IMR-90 (cell line): ENCODE measurements at regions not wholly inside any gene's neighbourhood (a gene's known extent, or its start where the extent isn't known, plus 50 kb on each side); places are given as distances from the start of the nearest gene placed in this dataset.

Experiments used
- ATAC-seq: fragments of 200-7000 bp; cut with Tn5 transposase; 2 replicates; pipeline ENCODE4 v1.9.1; 2020; ENCODE audit warnings: low read depth, mild to moderate bottlenecking, moderate library complexity
- BruUV-seq: library from RNA; stranded (reverse); fragments of 400-500 nt; replicated peaks from 2 replicates; lab custom pipeline; 2021; lab: Mats Ljungman, UMichigan
- CTCF ChIA-PET: fragments of 300-600 bp; formaldehyde crosslinking; extraction: SDS; loops from one replicate; lab custom pipeline; 2021; ENCODE audit warnings: antibody characterized with exemption; lab: Yijun Ruan, JAX
- POLR2A ChIA-PET: fragments of 300-600 bp; sonication (Branson Sonifier 250); formaldehyde crosslinking; loops from one replicate; lab custom pipeline; 2022; ENCODE audit warnings: antibody characterized with exemption; ENCODE audit not compliant: unreplicated experiment; lab: Charles Lee
- DNase-seq: peaks from one replicate; pipeline ENCODE4 v3.0.0; 2013
- H2AFZ ChIP-seq: replicated peaks from 2 replicates; pipeline ENCODE3; 2013; ENCODE audit warnings: low read length, mild to moderate bottlenecking; ENCODE audit not compliant: poor library complexity
- H2AK5ac ChIP-seq: 2 replicates; pipeline ENCODE4 v1.6.1; 2013; ENCODE audit warnings: low read depth, low read length, inconsistent platforms
- H2AK9ac ChIP-seq: replicated peaks from 2 replicates; pipeline ENCODE3; 2013; ENCODE audit warnings: mild to moderate bottlenecking, low read depth, low read length, moderate library complexity; ENCODE audit not compliant: poor library complexity
- H2BK120ac ChIP-seq: 2 replicates; pipeline ENCODE4 v1.6.1; 2013; ENCODE audit warnings: low read depth, low read length, inconsistent platforms
- H2BK15ac ChIP-seq: 3 replicates; pipeline ENCODE4 v1.6.1; 2013; ENCODE audit warnings: low read depth, low read length, inconsistent platforms
- H2BK20ac ChIP-seq: 2 replicates; pipeline ENCODE4 v1.6.1; 2013; ENCODE audit warnings: low read depth, mild to moderate bottlenecking, inconsistent platforms, low read length, moderate library complexity
- H2BK5ac ChIP-seq: 2 replicates; pipeline ENCODE4 v1.6.1; 2013; ENCODE audit warnings: mild to moderate bottlenecking, low read depth, low read length, inconsistent platforms; ENCODE audit not compliant: poor library complexity, severe bottlenecking
- H3K14ac ChIP-seq: replicated peaks from 2 replicates; pipeline ENCODE4 v1.6.1; 2013; ENCODE audit warnings: low read depth, low read length, inconsistent platforms
- H3K18ac ChIP-seq: 2 replicates; pipeline ENCODE4 v1.6.1; 2013; ENCODE audit warnings: low read depth, low read length, control low read depth
- H3K23ac ChIP-seq: 2 replicates; pipeline ENCODE4 v1.6.1; 2013; ENCODE audit warnings: low read depth, low read length, inconsistent platforms
- H3K27ac ChIP-seq: 2 replicates; pipeline ENCODE4 v1.5.1; 2013; ENCODE audit warnings: mild to moderate bottlenecking, control low read depth, low read length; ENCODE audit not compliant: insufficient read depth
- H3K27me3 ChIP-seq: 2 replicates; pipeline ENCODE4 v1.6.1; 2013; ENCODE audit warnings: low read length; ENCODE audit not compliant: control insufficient read depth, insufficient read depth
- H3K36me3 ChIP-seq: 2 replicates; pipeline ENCODE4 v1.6.1; 2013; ENCODE audit warnings: low read length, mixed read lengths; ENCODE audit not compliant: control insufficient read depth, insufficient read depth
- H3K4ac ChIP-seq: 2 replicates; pipeline ENCODE4 v1.6.1; 2013; ENCODE audit warnings: low read depth, low read length, inconsistent platforms
- H3K4me1 ChIP-seq: 2 replicates; pipeline ENCODE4 v1.6.1; 2013; ENCODE audit warnings: low read length, mixed read lengths; ENCODE audit not compliant: control insufficient read depth, insufficient read depth
- H3K4me2 ChIP-seq: 2 replicates; pipeline ENCODE4 v1.6.1; 2013; ENCODE audit warnings: low read depth, mild to moderate bottlenecking, control low read depth, low read length, moderate library complexity
- H3K4me3 ChIP-seq: 2 replicates; pipeline ENCODE4 v1.5.1; 2013; ENCODE audit warnings: low read depth, mild to moderate bottlenecking, control low read depth, low read length, moderate library complexity; ENCODE audit not compliant: insufficient read depth
- H3K56ac ChIP-seq: 2 replicates; pipeline ENCODE4 v1.6.1; 2013; ENCODE audit warnings: low read length, inconsistent platforms; ENCODE audit not compliant: insufficient read depth; ENCODE audit errors: extremely low read depth
- H3K79me1 ChIP-seq, 2 experiments: 2 replicates each; pipeline ENCODE4 v1.6.1; 2013; ENCODE audit warnings: low read length in 2 of 2, inconsistent platforms in 1 of 2, low read depth in 1 of 2
- H3K9ac ChIP-seq: 2 replicates; pipeline ENCODE4 v1.6.1; 2013; ENCODE audit warnings: low read depth, low read length, control low read depth
- H3K9me1 ChIP-seq: 2 replicates; pipeline ENCODE4 v1.6.1; 2013; ENCODE audit warnings: low read length, inconsistent platforms; ENCODE audit not compliant: insufficient read depth
- H3K9me3 ChIP-seq: 2 replicates; pipeline ENCODE4 v1.6.1; 2013; ENCODE audit warnings: low read length; ENCODE audit not compliant: control insufficient read depth, insufficient read depth
- H4K20me1 ChIP-seq: 2 replicates; pipeline ENCODE4 v1.6.1; 2013; ENCODE audit warnings: low read length, inconsistent platforms; ENCODE audit not compliant: insufficient read depth
- H4K5ac ChIP-seq: 2 replicates; pipeline ENCODE4 v1.6.1; 2013; ENCODE audit warnings: mild to moderate bottlenecking, low read depth, low read length, control low read depth
- H4K8ac ChIP-seq, 2 experiments: 2 replicates each; pipeline ENCODE4 v1.6.1; 2013; ENCODE audit warnings: low read depth in 2 of 2, low read length in 2 of 2, control low read depth in 1 of 2, inconsistent platforms in 1 of 2
- H4K91ac ChIP-seq: 2 replicates; pipeline ENCODE4 v1.6.1; 2013; ENCODE audit warnings: low read depth, low read length, inconsistent platforms; ENCODE audit not compliant: insufficient read depth
- BHLHE40 ChIP-seq: fragments of 150-350 bp; IDR thresholded peaks from 2 replicates; pipeline ENCODE4 v1.6.1; 2016; ENCODE audit warnings: mild to moderate bottlenecking, low read depth, low read length
- CEBPB ChIP-seq: IDR thresholded peaks from 2 replicates; pipeline ENCODE4 v1.6.1; 2012; ENCODE audit warnings: low read depth, low read length, improper control_type of control experiment
- CHD1 ChIP-seq: IDR thresholded peaks from 2 replicates; pipeline ENCODE4 v1.6.1; 2012; ENCODE audit warnings: low read depth, low read length, improper control_type of control experiment
- CTCF ChIP-seq: conservative IDR thresholded peaks from 2 replicates; pipeline ENCODE4 v1.5.1; 2012; ENCODE audit warnings: mild to moderate bottlenecking, low read depth, low read length, improper control_type of control experiment
- ELK1 ChIP-seq: fragments of 150-350 bp; IDR thresholded peaks from 2 replicates; pipeline ENCODE4 v1.6.1; 2016; ENCODE audit warnings: low read depth, mild to moderate bottlenecking, low read length, moderate library complexity, borderline replicate concordance
- FOS ChIP-seq: fragments of 150-350 bp; IDR thresholded peaks from 2 replicates; pipeline ENCODE4 v1.6.1; 2016; ENCODE audit warnings: low read depth, low read length
- MAFK ChIP-seq: IDR thresholded peaks from 2 replicates; pipeline ENCODE4 v1.6.1; 2012; ENCODE audit warnings: low read depth, low read length, improper control_type of control experiment
- MAZ ChIP-seq: IDR thresholded peaks from 2 replicates; pipeline ENCODE4 v1.6.1; 2012; ENCODE audit warnings: low read depth, mild to moderate bottlenecking, low read length, improper control_type of control experiment, moderate library complexity, borderline replicate concordance
- MXI1 ChIP-seq: IDR thresholded peaks from 2 replicates; pipeline ENCODE4 v1.6.1; 2012; ENCODE audit warnings: low read depth, mild to moderate bottlenecking, low read length, moderate library complexity, borderline replicate concordance
- NFE2L2 ChIP-seq: fragments of 150-350 bp; IDR thresholded peaks from 2 replicates; pipeline ENCODE4 v1.6.1; 2016; ENCODE audit warnings: low read depth, mild to moderate bottlenecking, low read length
- POLR2A ChIP-seq: IDR thresholded peaks from 2 replicates; pipeline ENCODE4 v1.6.1; 2012; ENCODE audit warnings: mild to moderate bottlenecking, low read depth, low read length
- RAD21 ChIP-seq: IDR thresholded peaks from 2 replicates; pipeline ENCODE4 v1.6.1; 2012; ENCODE audit warnings: low read length, improper control_type of control experiment
- RCOR1 ChIP-seq: IDR thresholded peaks from 2 replicates; pipeline ENCODE4 v1.6.1; 2012; ENCODE audit warnings: mild to moderate bottlenecking, low read length, improper control_type of control experiment; ENCODE audit not compliant: insufficient replicate concordance
- RFX5 ChIP-seq: IDR thresholded peaks from 2 replicates; pipeline ENCODE4 v1.8.0; 2012; ENCODE audit warnings: low read depth, mild to moderate bottlenecking, low read length, moderate library complexity
- SMC3 ChIP-seq: fragments of 150-350 bp; IDR thresholded peaks from 2 replicates; pipeline ENCODE4 v1.6.1; 2016; ENCODE audit warnings: low read depth, mild to moderate bottlenecking, antibody characterized with exemption, low read length, moderate library complexity
- USF2 ChIP-seq: fragments of 150-350 bp; IDR thresholded peaks from 2 replicates; pipeline ENCODE4 v1.6.1; 2017; ENCODE audit warnings: mild to moderate bottlenecking, antibody characterized with exemption, low read length, low read depth
- WGBS, 2 experiments: methylation state at CpG; one replicate each; pipeline versions ENCODE4 v1.1.5 to v1.1.7; 2013; ENCODE audit warnings: missing lambda C conversion rate in 2 of 2; ENCODE audit not compliant: insufficient read length in 1 of 2; ENCODE audit errors: extremely low coverage in 2 of 2; 5-methylcytosine and 5-hydroxymethylcytosine counted together
- dilution Hi-C: fragments of 300-500 bp; cut with HindIII; formaldehyde crosslinking; loops from one replicate; pipeline ENCODE4 v1.14.3; 2018; ENCODE audit warnings: low sequenced_read_pairs; ENCODE audit not compliant: unreplicated experiment
- in situ Hi-C: fragments of 300-500 bp; cut with MboI; formaldehyde crosslinking; loops from 3 replicates; pipeline ENCODE4 v1.14.3; 2019; ENCODE audit warnings: low sequenced_read_pairs, inconsistent platforms, mixed read lengths
- intact Hi-C: fragments of 100-400 bp; cut with micrococcal nuclease; formaldehyde crosslinking; loops from 2 replicates; pipeline ENCODE4 v1.10.0; 2022

GRCh38 chr6:29999416-29999815 is 57.1 kb downstream of the HLA-A start:
- intact Hi-C loops, result no loop called here

More at GRCh38 chr6:29999416-29999815, 57.1 kb downstream of the HLA-A start:
- Histone ChIP-seq H3K79me1 (no peaks in the 10 kb centered on the region), H3K4me2 (no peak overlapping the region), H3K27ac (no peak overlapping the region), H3K4me3 (no peak overlapping the region), H3K4me1 (no peaks in the 10 kb centered on the region), H2AK9ac (no peak overlapping the region), H3K23ac (no peak overlapping the region), H3K9ac (no peak overlapping the region), H2BK120ac (no peak overlapping the region), H2BK15ac (no peak overlapping the region), H2AK5ac (no peak overlapping the region), H3K4ac (no peak overlapping the region), H4K20me1 (no peaks in the 10 kb centered on the region), H2AFZ (no peak overlapping the region), H3K36me3 (no peaks in the 10 kb centered on the region), H2BK20ac (no peak overlapping the region), H4K8ac (no peak overlapping the region), H4K5ac (no peak overlapping the region), H3K18ac (no peak overlapping the region), H3K56ac (no peak overlapping the region), H3K14ac (no peak overlapping the region), H3K27me3 (peaks cover 31% of the 10 kb centered on the region), H3K9me1 (no peaks in the 10 kb centered on the region), H3K9me3 (no peaks in the 10 kb centered on the region), H2BK5ac (no peak overlapping the region), H4K91ac (no peak overlapping the region)
- in situ Hi-C loops, result no loop called here
- no CpG with 5 or more reads among the region's 1 CpG for WGBS, 2 experiments
- CTCF ChIA-PET, result no interaction called here
- no TSS peak for BruUV-seq
- DNase-seq, result no peak
- TF ChIP-seq NFE2L2, result no peak
- no peak for TF ChIP-seq CHD1
- TF ChIP-seq CTCF, result no peak
- TF ChIP-seq ELK1, result no peak
- no peak for TF ChIP-seq FOS
- no peak for TF ChIP-seq MXI1
- TF ChIP-seq RAD21, result no peak
- no peak for TF ChIP-seq CEBPB
- TF ChIP-seq USF2, result no peak
- TF ChIP-seq RFX5, result no peak
- no peak for TF ChIP-seq BHLHE40
- no peak for TF ChIP-seq POLR2A
- no peak for TF ChIP-seq MAFK
- TF ChIP-seq RCOR1, result no peak
- TF ChIP-seq SMC3, result no peak
- TF ChIP-seq MAZ, result no peak
- no peak for ATAC-seq
- POLR2A ChIA-PET, result no interaction called here
- dilution Hi-C loops, result no loop called here
